H1 (cell line): ENCODE measurements at regions not wholly inside any gene's neighbourhood (a gene's known extent, or its start where the extent isn't known, plus 50 kb on each side); places are given as distances from the start of the nearest gene placed in this dataset.

ENCODE experiments used
- CTBP2 ChIP-seq: IDR thresholded peaks from 2 replicates; pipeline ENCODE4 v1.7.0; 2011; ENCODE audit warnings: borderline replicate concordance, mild to moderate bottlenecking, moderate library complexity, mixed read lengths, low read length; ENCODE audit not compliant: insufficient read depth, insufficient read length
- NRF1 ChIP-seq: IDR thresholded peaks from 2 replicates; pipeline ENCODE4 v1.6.1; 2011; ENCODE audit warnings: mild to moderate bottlenecking, low read depth, low read length, improper control_type of control experiment

DNA sequence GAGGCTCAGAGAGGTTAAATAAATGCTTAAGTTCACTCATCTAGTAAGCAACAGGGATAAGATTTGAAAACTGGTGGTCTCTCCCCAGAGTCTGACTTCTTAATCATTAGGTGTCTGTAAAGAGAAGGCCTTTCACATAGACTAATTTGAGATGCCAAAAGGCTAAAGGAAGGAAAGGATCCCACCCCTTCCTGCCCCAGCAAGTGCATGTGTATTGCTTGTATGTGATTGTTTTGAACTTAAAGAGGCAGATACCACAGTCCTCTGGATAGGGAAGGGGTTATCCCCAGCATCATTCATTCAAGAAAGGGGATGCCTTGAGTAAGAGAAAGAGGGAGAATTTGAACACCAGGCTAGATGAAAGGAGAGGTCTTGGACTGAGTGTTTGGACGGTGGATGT is 192.0 kb downstream of the OGFRL1 start (continued):
- TF ChIP-seq CTBP2: no peak
- TF ChIP-seq NRF1: no peak
- TF ChIP-seq, all 59 proteins: peak for 0
